Naive B cell (primary cell): ENCODE measurements at regions not wholly inside any gene's neighbourhood (a gene's known extent, or its start where the extent isn't known, plus 50 kb on each side); places are given as distances from the start of the nearest gene placed in this dataset.

Experiments used
- ATAC-seq, 2 donors: fragments of 150-1000 bp; cut with Tn5 transposase; 2 replicates each; pipeline ENCODE4 v1.10.0; 2021; ENCODE audit warnings: low read depth in 2 of 2, mild to moderate bottlenecking in 2 of 2, moderate library complexity in 2 of 2
- DNase-seq: peaks from one replicate; pipeline ENCODE4 v3.0.0; 2022
- H3K27ac Mint-ChIP-seq, 6 donors: one replicate each; pipeline ENCODE4 v1.8.0; 2020 to 2022; ENCODE audit warnings: mild to moderate bottlenecking in 6 of 6, mixed read lengths in 6 of 6, moderate library complexity in 5 of 6, inconsistent platforms in 2 of 6
- H3K27me3 Mint-ChIP-seq, 3 donors: one replicate each; pipeline ENCODE4 v1.8.0; 2021 to 2022; ENCODE audit warnings: mixed read lengths in 3 of 3, mild to moderate bottlenecking in 1 of 3
- H3K36me3 Mint-ChIP-seq, 2 donors: one replicate each; pipeline ENCODE4 v1.8.0; 2020 to 2022; ENCODE audit warnings: mixed read lengths in 2 of 2, inconsistent platforms in 1 of 2, mild to moderate bottlenecking in 1 of 2
- H3K4me1 Mint-ChIP-seq, 3 donors: one replicate each; pipeline ENCODE4 v1.8.0; 2020 to 2022; ENCODE audit warnings: mixed read lengths in 3 of 3, inconsistent platforms in 1 of 3, mild to moderate bottlenecking in 1 of 3, moderate library complexity in 1 of 3
- H3K4me3 Mint-ChIP-seq, 8 donors: one replicate each; pipeline ENCODE4 v1.8.0; 2020 to 2022; ENCODE audit warnings: mild to moderate bottlenecking in 8 of 8, mixed read lengths in 8 of 8, moderate library complexity in 8 of 8, inconsistent platforms in 2 of 8
- H3K9me3 Mint-ChIP-seq, 7 donors: one replicate each; pipeline ENCODE4 v1.8.0; 2020 to 2022; ENCODE audit warnings: mixed read lengths in 7 of 7, mild to moderate bottlenecking in 5 of 7, inconsistent platforms in 2 of 7, moderate library complexity in 1 of 7

- no peak overlapping the region for H3K27ac Mint-ChIP-seq
- H3K9me3 Mint-ChIP-seq = peaks cover 4 to 13% (median 11%) of the 10 kb centered on the region in 7 donors
- ATAC-seq = no peak
- H3K36me3 Mint-ChIP-seq = no peaks in the 10 kb centered on the region
- H3K4me1 Mint-ChIP-seq = no peaks in the 10 kb centered on the region
- DNase-seq = no peak
- no peak overlapping the region for H3K4me3 Mint-ChIP-seq
- no peaks in the 10 kb centered on the region for H3K27me3 Mint-ChIP-seq
Measured at GRCh38 chr14:98369344-98369743, 902.7 kb downstream of the BCL11B start.

- Mint-ChIP-seq H3K27me3 (no peaks in the 10 kb centered on the region), H3K36me3 (no peaks in the 10 kb centered on the region), H3K4me1 (no peaks in the 10 kb centered on the region), H3K9me3 (peaks cover 4 to 13% (median 11%) of the 10 kb centered on the region in 7 donors), H3K4me3 (no peak overlapping the region), H3K27ac (no peak overlapping the region)
- ATAC-seq = no peak
- no peak for DNase-seq
Measured at GRCh38 chr14:98370352-98370751, 901.6 kb downstream of the BCL11B start.

DNA sequence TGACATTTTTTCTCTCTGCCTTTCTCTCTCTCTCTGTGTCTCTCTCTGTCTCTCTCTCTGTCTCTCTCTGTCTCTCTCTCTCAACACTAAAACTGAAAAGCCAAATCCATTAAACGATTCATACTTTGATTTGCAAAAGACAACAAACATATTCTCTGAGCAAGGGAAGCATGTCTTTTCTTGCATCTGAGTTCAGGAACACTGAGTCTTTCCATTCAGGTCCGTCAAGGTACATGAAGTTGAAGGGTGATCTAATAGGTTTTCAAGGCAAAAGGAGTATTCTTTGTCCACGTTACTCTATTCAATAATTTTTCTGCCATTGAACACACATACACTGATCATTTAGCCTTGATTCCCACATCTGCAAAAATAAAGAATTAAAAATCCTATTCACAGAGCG lies 900.9 kb downstream of the BCL11B start:
- Mint-ChIP-seq H3K36me3 (no peaks in the 10 kb centered on the region), H3K27me3 (no peaks in the 10 kb centered on the region), H3K9me3 (peaks cover 4 to 14% (median 11%) of the 10 kb centered on the region in 7 donors), H3K4me1 (no peaks in the 10 kb centered on the region), H3K4me3 (peak overlapping the region in 1 of 8 donors; percentile 0), H3K27ac (no peak overlapping the region)
- DNase-seq (no peak), ATAC-seq (no peak)

DNA sequence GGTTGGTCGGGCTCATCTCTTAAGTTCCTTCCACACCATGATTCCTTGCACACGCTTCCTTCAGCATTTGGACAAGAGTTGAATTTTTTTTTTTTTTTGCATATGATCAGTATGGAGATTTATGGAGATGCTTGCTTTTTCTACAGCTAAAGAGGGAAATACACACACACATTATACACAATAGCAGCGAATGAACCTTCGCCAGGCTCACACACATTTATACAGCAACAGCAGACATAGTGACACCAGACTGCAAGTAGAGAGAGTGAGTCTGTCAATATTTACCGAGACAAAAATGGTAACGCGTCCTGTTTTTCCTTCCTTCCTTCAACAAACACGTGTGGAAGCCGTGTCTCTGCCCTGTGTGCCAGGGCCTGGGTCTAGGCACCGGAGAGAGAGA lies 897.9 kb downstream of the BCL11B start:
- ATAC-seq = no peak
- Mint-ChIP-seq H3K27ac (no peak overlapping the region), H3K4me1 (no peaks in the 10 kb centered on the region), H3K36me3 (no peaks in the 10 kb centered on the region), H3K27me3 (no peaks in the 10 kb centered on the region), H3K9me3 (peaks cover 0 to 11% (median 4%) of the 10 kb centered on the region in 7 donors), H3K4me3 (no peak overlapping the region)
- DNase-seq = no peak

- Mint-ChIP-seq H3K27me3 (no peaks in the 10 kb centered on the region), H3K27ac (no peak overlapping the region), H3K4me1 (no peaks in the 10 kb centered on the region), H3K36me3 (no peaks in the 10 kb centered on the region), H3K4me3 (no peak overlapping the region), H3K9me3 (peaks cover 0 to 11% (median 5%) of the 10 kb centered on the region in 7 donors)
- ATAC-seq (no peak), DNase-seq (no peak)
Measured at GRCh38 chr14:98375566-98375965, 896.4 kb downstream of the BCL11B start.

- ATAC-seq (no peak), DNase-seq (no peak)
- Mint-ChIP-seq H3K27ac (no peak overlapping the region), H3K4me1 (no peaks in the 10 kb centered on the region), H3K4me3 (no peak overlapping the region), H3K27me3 (no peaks in the 10 kb centered on the region), H3K36me3 (no peaks in the 10 kb centered on the region), H3K9me3 (peaks cover 0 to 15% (median 7%) of the 10 kb centered on the region in 7 donors)
Measured at GRCh38 chr14:98379830-98380229, 892.2 kb downstream of the BCL11B start.

GRCh38 chr14:98382662-98383061 lies 889.3 kb downstream of the BCL11B start:
- H3K27ac Mint-ChIP-seq = no peak overlapping the region
- peaks cover 0 to 16% (median 4%) of the 10 kb centered on the region in 7 donors for H3K9me3 Mint-ChIP-seq
- H3K4me3 Mint-ChIP-seq = no peak overlapping the region

DNA sequence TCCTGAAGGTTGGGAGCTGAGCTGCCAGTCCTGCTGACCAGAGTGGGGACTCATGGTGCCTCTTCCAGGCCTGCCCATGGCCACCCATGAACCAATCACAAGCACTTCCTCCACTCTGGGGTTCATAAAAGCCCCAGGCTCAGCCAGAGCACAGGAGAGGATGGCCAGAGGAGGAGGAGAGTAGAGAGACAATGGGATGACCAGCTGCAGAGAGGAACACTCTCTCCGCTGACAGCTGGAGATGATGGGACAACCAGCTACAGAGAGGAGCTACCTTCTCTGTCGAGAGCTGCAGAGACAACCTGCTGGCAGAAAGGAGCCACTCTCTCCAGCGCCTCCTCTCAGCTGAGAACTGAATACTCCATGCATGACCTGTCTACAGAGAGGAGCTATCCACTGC lies 886.1 kb downstream of the BCL11B start:
- peaks cover 0 to 18% (median 6%) of the 10 kb centered on the region in 7 donors for H3K9me3 Mint-ChIP-seq
- H3K27me3 Mint-ChIP-seq = no peaks in the 10 kb centered on the region

More at GRCh38 chr14:98382662-98383061, 889.3 kb downstream of the BCL11B start:
- ATAC-seq (no peak), DNase-seq (no peak)
- no peaks in the 10 kb centered on the region for H3K4me1 Mint-ChIP-seq
- H3K36me3 Mint-ChIP-seq = no peaks in the 10 kb centered on the region
- no peaks in the 10 kb centered on the region for H3K27me3 Mint-ChIP-seq

GRCh38 chr14:98391061-98391460 lies 880.9 kb downstream of the BCL11B start:
- no peaks in the 10 kb centered on the region for H3K4me1 Mint-ChIP-seq
- no peak overlapping the region for H3K27ac Mint-ChIP-seq
- peaks cover 0 to 9% (median 4%) of the 10 kb centered on the region in 7 donors for H3K9me3 Mint-ChIP-seq
- DNase-seq (no peak), ATAC-seq (no peak)
- H3K36me3 Mint-ChIP-seq = no peaks in the 10 kb centered on the region
- H3K27me3 Mint-ChIP-seq = no peaks in the 10 kb centered on the region
- H3K4me3 Mint-ChIP-seq = no peak overlapping the region

More for the DNA sequence above, 886.1 kb downstream of the BCL11B start:
- H3K36me3 Mint-ChIP-seq = no peaks in the 10 kb centered on the region
- no peak overlapping the region for H3K4me3 Mint-ChIP-seq
- no peaks in the 10 kb centered on the region for H3K4me1 Mint-ChIP-seq
- DNase-seq = no peak
- H3K27ac Mint-ChIP-seq = no peak overlapping the region
- no peak for ATAC-seq

DNA sequence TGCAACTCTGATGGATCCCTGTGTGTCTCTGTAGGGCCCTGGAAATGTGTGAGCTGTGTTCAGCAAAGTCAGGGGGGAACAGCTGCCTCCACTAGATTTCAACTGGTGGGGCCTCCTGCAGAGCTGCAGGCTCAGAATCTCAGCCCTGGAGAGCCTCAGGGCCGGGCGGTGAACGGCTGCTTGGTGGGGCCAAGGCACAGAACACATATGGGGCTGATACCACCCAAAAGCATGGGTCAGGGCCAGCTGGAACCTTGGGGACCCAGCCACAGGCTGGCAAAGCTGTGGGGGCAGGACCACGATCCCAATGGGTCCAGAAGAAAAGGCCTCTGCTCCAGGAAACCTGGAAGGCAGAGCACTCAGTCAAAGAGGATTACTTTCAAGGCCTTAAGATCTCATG lies 878.5 kb downstream of the BCL11B start:
- peaks cover 0 to 8% (median 2%) of the 10 kb centered on the region in 7 donors for H3K9me3 Mint-ChIP-seq
- H3K4me1 Mint-ChIP-seq = no peaks in the 10 kb centered on the region
- no peak overlapping the region for H3K4me3 Mint-ChIP-seq
- DNase-seq (no peak), ATAC-seq (no peak)
- H3K27me3 Mint-ChIP-seq = no peaks in the 10 kb centered on the region
- H3K36me3 Mint-ChIP-seq = no peaks in the 10 kb centered on the region
- no peak overlapping the region for H3K27ac Mint-ChIP-seq

DNA sequence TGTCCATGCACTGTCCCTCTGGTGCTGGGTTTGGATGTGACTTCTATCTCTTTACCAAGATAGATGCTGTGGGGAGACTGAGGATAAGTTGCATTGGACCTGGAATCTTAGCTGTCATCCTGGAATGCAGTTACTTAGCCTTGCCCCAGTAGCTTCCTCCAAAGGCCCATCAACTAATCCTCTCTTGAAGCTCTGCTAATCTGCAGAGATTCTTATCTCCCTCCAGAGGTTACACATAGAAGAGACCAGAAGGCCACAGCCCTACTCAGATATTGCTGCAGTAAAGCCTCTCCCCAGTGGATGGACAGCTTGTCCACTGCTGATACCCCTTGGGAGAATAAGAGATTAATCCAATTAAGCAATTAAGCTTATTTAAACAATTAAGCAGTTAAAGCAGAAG lies 867.2 kb downstream of the BCL11B start:
- ATAC-seq (no peak), DNase-seq (no peak)
- peaks cover 0 to 8% (median 0%) of the 10 kb centered on the region in 7 donors for H3K9me3 Mint-ChIP-seq
- H3K36me3 Mint-ChIP-seq = no peaks in the 10 kb centered on the region
- no peak overlapping the region for H3K4me3 Mint-ChIP-seq
- no peaks in the 10 kb centered on the region for H3K4me1 Mint-ChIP-seq
- H3K27ac Mint-ChIP-seq = no peak overlapping the region
- no peaks in the 10 kb centered on the region for H3K27me3 Mint-ChIP-seq

GRCh38 chr14:98408024-98408555 lies 863.9 kb downstream of the BCL11B start:
- ATAC-seq (no peak), DNase-seq (no peak)
- Mint-ChIP-seq H3K4me3 (no peak overlapping the region), H3K4me1 (no peaks in the 10 kb centered on the region), H3K9me3 (peaks cover 0 to 8% (median 0%) of the 10 kb centered on the region in 7 donors), H3K27me3 (no peaks in the 10 kb centered on the region), H3K36me3 (no peaks in the 10 kb centered on the region), H3K27ac (no peak overlapping the region)

DNA sequence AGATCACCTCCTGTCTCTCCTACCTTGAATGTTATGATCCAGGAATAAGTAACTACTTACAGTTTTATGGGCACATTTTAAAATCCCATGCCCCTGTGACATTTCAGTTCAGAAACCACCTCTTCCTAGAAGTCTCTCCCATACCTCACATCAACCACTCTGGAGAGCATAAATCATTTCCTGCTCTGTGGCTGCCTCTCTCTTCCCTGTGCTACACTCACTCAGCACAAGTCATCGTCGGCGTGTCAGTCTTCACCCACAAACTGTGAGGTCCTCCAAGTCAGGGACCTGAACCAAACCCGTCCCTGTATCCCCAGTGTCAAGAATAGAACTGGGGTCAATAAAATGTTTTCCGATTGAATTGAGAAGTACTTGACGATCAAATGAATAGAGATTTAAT lies 863.3 kb downstream of the BCL11B start:
- H3K36me3 Mint-ChIP-seq = no peaks in the 10 kb centered on the region
- H3K27ac Mint-ChIP-seq = no peak overlapping the region
- DNase-seq (no peak), ATAC-seq (no peak)
- H3K4me1 Mint-ChIP-seq = no peaks in the 10 kb centered on the region
- H3K27me3 Mint-ChIP-seq = no peaks in the 10 kb centered on the region
- H3K4me3 Mint-ChIP-seq = no peak overlapping the region
- peaks cover 0 to 8% (median 1%) of the 10 kb centered on the region in 7 donors for H3K9me3 Mint-ChIP-seq

GRCh38 chr14:98411154-98411553 lies 860.8 kb downstream of the BCL11B start:
- Mint-ChIP-seq H3K27me3 (no peaks in the 10 kb centered on the region), H3K9me3 (peaks cover 0 to 9% (median 4%) of the 10 kb centered on the region in 7 donors), H3K27ac (no peak overlapping the region), H3K4me3 (no peak overlapping the region), H3K36me3 (no peaks in the 10 kb centered on the region), H3K4me1 (no peaks in the 10 kb centered on the region)
- ATAC-seq = no peak
- DNase-seq = no peak

DNA sequence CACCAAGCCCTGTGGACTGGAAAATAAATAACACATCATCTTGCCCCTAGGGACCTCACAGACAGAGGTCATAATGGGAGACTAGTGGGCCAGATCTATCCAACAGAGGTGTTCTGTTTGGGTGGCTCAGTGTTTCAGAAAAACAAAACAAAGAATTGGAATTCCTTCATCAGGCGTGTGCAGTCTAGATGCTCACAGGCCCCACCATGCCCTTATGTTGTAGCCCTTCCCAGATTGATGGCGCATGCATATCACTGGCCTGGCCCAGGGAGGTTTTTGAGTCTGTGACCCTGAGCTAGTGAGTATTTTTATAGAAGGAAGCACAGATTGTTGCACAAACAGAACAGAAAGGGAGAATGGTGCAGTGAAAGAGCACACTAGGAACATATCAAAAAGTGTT lies 859.6 kb downstream of the BCL11B start:
- H3K27ac Mint-ChIP-seq = no peak overlapping the region
- no peaks in the 10 kb centered on the region for H3K27me3 Mint-ChIP-seq
- DNase-seq = no peak
- no peak overlapping the region for H3K4me3 Mint-ChIP-seq
- no peak for ATAC-seq
- H3K4me1 Mint-ChIP-seq = no peaks in the 10 kb centered on the region
- H3K36me3 Mint-ChIP-seq = no peaks in the 10 kb centered on the region
- peaks cover 2 to 9% (median 6%) of the 10 kb centered on the region in 7 donors for H3K9me3 Mint-ChIP-seq
